Endodermal cell (in vitro differentiated cells): ENCODE measurements at regions not wholly inside any gene's neighbourhood (a gene's known extent, or its start where the extent isn't known, plus 50 kb on each side); places are given as distances from the start of the nearest gene placed in this dataset.

ENCODE experiments used
- DNase-seq: peaks from one replicate; pipeline ENCODE4 v3.0.0-alpha.2; 2017
- H3K27ac ChIP-seq: 2 replicates; pipeline ENCODE4 v1.5.1; 2013; ENCODE audit warnings: mild to moderate bottlenecking, low read depth, low read length, moderate library complexity
- H3K27me3 ChIP-seq: 2 replicates; pipeline ENCODE4 v1.6.1; 2013; ENCODE audit warnings: mild to moderate bottlenecking, low read length, moderate library complexity; ENCODE audit not compliant: insufficient read depth, control insufficient read depth, poor library complexity, severe bottlenecking
- H3K36me3 ChIP-seq: 2 replicates; pipeline ENCODE4 v1.7.0; 2013; ENCODE audit warnings: mild to moderate bottlenecking, low read length, moderate library complexity; ENCODE audit not compliant: control insufficient read depth, insufficient read depth
- H3K4me1 ChIP-seq: one replicate; pipeline ENCODE4 v1.7.0; 2013; ENCODE audit warnings: low read length; ENCODE audit not compliant: control insufficient read depth, insufficient read depth
- H3K4me3 ChIP-seq: 2 replicates; pipeline ENCODE4 v1.5.1; 2013; ENCODE audit warnings: mild to moderate bottlenecking, low read length, moderate library complexity
- H3K9ac ChIP-seq: 2 replicates; pipeline ENCODE4 v1.6.1; 2013; ENCODE audit warnings: mild to moderate bottlenecking, low read length, moderate library complexity; ENCODE audit not compliant: poor library complexity, severe bottlenecking; ENCODE audit errors: extremely low read depth
- H3K9me3 ChIP-seq: 2 replicates; pipeline ENCODE4 v1.6.1; 2013; ENCODE audit warnings: mild to moderate bottlenecking, low read length, moderate library complexity; ENCODE audit not compliant: control insufficient read depth
- H3K27ac Mint-ChIP-seq: 2 replicates; pipeline ENCODE4 v1.8.0; 2020; ENCODE audit warnings: mixed read lengths
- H3K27me3 Mint-ChIP-seq: 2 replicates; pipeline ENCODE4 v1.8.0; 2021; ENCODE audit warnings: mild to moderate bottlenecking, mixed read lengths; ENCODE audit not compliant: insufficient read depth
- H3K36me3 Mint-ChIP-seq: 2 replicates; pipeline ENCODE4 v1.8.0; 2020; ENCODE audit warnings: low read depth, mixed read lengths
- H3K4me1 Mint-ChIP-seq: 2 replicates; pipeline ENCODE4 v1.8.0; 2020; ENCODE audit warnings: mixed read lengths
- H3K4me3 Mint-ChIP-seq: 2 replicates; pipeline ENCODE4 v1.8.0; 2020; ENCODE audit warnings: mild to moderate bottlenecking, moderate library complexity, mixed read lengths
- H3K9me3 Mint-ChIP-seq: 2 replicates; pipeline ENCODE4 v1.8.0; 2020; ENCODE audit warnings: mild to moderate bottlenecking, mixed read lengths
- CTCF ChIP-seq: fragments of 200-600 bp; sonication (generic); conservative IDR thresholded peaks from 2 replicates; pipeline ENCODE4 v1.5.0; 2021; ENCODE audit warnings: antibody characterized with exemption, mild to moderate bottlenecking
- WGBS, 2 experiments: methylation state at CpG; one replicate each; pipeline versions ENCODE4 v1.1.5 to v1.1.7; 2013; ENCODE audit warnings: missing lambda C conversion rate in 2 of 2, mixed read lengths in 1 of 2; ENCODE audit not compliant: insufficient coverage in 1 of 2, insufficient read length in 1 of 2; 5-methylcytosine and 5-hydroxymethylcytosine counted together

GRCh38 chr13:76656056-76656455, 230.1 kb downstream of the KCTD12 start:
- no peak overlapping the region for H3K4me3 ChIP-seq
- Mint-ChIP-seq H3K4me3 (no peak overlapping the region), H3K27me3 (no peaks in the 10 kb centered on the region), H3K4me1 (no peaks in the 10 kb centered on the region), H3K9me3 (no peaks in the 10 kb centered on the region), H3K27ac (no peak overlapping the region), H3K36me3 (no peaks in the 10 kb centered on the region)
- no peaks in the 10 kb centered on the region for H3K27me3 ChIP-seq
- no peaks in the 10 kb centered on the region for H3K4me1 ChIP-seq
- no peak for TF ChIP-seq CTCF
- no peaks in the 10 kb centered on the region for H3K36me3 ChIP-seq
- no peaks in the 10 kb centered on the region for H3K9me3 ChIP-seq
- no peak for DNase-seq
- no peak overlapping the region for H3K27ac ChIP-seq
- H3K9ac ChIP-seq = no peak overlapping the region
- 80 to 100% methylated on average over 1 to 2 of the region's 2 CpGs for WGBS, 2 experiments

GRCh38 chr13:76654263-76654662, 231.9 kb downstream of the KCTD12 start:
- Histone ChIP-seq H3K4me3 (no peak overlapping the region), H3K27ac (no peak overlapping the region), H3K9ac (no peak overlapping the region), H3K9me3 (no peaks in the 10 kb centered on the region), H3K27me3 (no peaks in the 10 kb centered on the region), H3K4me1 (no peaks in the 10 kb centered on the region), H3K36me3 (no peaks in the 10 kb centered on the region)
- no peaks in the 10 kb centered on the region for H3K27me3 Mint-ChIP-seq
- H3K27ac Mint-ChIP-seq = no peak overlapping the region
- H3K4me1 Mint-ChIP-seq = no peaks in the 10 kb centered on the region
- WGBS, 2 experiments = 90 to 100% methylated on average over 2 of the region's 2 CpGs
- DNase-seq = no peak
- H3K36me3 Mint-ChIP-seq = no peaks in the 10 kb centered on the region
- H3K4me3 Mint-ChIP-seq = no peak overlapping the region
- no peak for TF ChIP-seq CTCF
- H3K9me3 Mint-ChIP-seq = no peaks in the 10 kb centered on the region

GRCh38 chr13:76651286-76651685, 234.9 kb downstream of the KCTD12 start:
- WGBS, 2 experiments = 100% methylated on average over 1 of the region's 1 CpG; no CpG with 5 or more reads in 1 of the 2 experiments
- Histone ChIP-seq H3K4me3 (no peak overlapping the region), H3K27me3 (peaks cover 7% of the 10 kb centered on the region), H3K4me1 (no peaks in the 10 kb centered on the region), H3K27ac (no peak overlapping the region), H3K9me3 (no peaks in the 10 kb centered on the region), H3K36me3 (no peaks in the 10 kb centered on the region), H3K9ac (no peak overlapping the region)
- no peak for TF ChIP-seq CTCF
- Mint-ChIP-seq H3K4me3 (no peak overlapping the region), H3K27me3 (peaks cover 1% of the 10 kb centered on the region), H3K27ac (no peak overlapping the region), H3K4me1 (no peaks in the 10 kb centered on the region), H3K9me3 (no peaks in the 10 kb centered on the region), H3K36me3 (no peaks in the 10 kb centered on the region)
- no peak for DNase-seq
